Amygdala (tissue), 56 donors: ENCODE measurements at regions not wholly inside any gene's neighbourhood (a gene's known extent, or its start where the extent isn't known, plus 50 kb on each side); places are given as distances from the start of the nearest gene placed in this dataset.

ENCODE experiments used
- DNase-seq, 56 donors: peaks; one replicate each; lab custom pipeline; 2025; lab: John Stamatoyannopoulos, UW

GRCh38 chr13:85500696-85501256 lies 298.4 kb downstream of the SLITRK6 start:
- DNase-seq: no peak

GRCh38 chr13:85498774-85499173 lies 300.4 kb downstream of the SLITRK6 start:
- DNase-seq: no peak

DNA sequence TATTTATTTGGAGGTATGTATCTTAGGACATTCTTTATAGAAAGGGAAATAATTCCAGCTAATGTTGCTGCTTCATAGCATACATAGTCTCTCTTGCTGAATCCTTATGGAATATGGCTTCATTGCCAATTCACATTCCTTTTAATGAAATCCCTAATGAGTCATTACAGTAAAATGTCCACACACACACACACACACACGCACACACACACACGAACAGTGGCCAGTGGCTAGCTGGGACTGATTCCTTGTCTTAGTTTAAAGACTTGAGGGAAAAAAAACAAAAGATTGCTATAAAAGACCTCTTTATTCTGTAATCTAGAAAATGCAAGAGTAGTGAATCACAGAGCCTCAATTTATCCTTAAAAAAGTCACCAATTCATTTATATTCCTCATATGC lies 301.6 kb downstream of the SLITRK6 start:
- DNase-seq: no peak

- DNase-seq: no peak
These were observed 306.9 kb downstream of the SLITRK6 start for GRCh38 chr13:85492283-85492682.

- DNase-seq: no peak
These were observed 312.6 kb downstream of the SLITRK6 start for GRCh38 chr13:85486663-85487062.

GRCh38 chr13:85473144-85473543 lies 326.1 kb downstream of the SLITRK6 start:
- no peak for DNase-seq

GRCh38 chr13:85469320-85469719 lies 329.9 kb downstream of the SLITRK6 start:
- no peak for DNase-seq

DNA sequence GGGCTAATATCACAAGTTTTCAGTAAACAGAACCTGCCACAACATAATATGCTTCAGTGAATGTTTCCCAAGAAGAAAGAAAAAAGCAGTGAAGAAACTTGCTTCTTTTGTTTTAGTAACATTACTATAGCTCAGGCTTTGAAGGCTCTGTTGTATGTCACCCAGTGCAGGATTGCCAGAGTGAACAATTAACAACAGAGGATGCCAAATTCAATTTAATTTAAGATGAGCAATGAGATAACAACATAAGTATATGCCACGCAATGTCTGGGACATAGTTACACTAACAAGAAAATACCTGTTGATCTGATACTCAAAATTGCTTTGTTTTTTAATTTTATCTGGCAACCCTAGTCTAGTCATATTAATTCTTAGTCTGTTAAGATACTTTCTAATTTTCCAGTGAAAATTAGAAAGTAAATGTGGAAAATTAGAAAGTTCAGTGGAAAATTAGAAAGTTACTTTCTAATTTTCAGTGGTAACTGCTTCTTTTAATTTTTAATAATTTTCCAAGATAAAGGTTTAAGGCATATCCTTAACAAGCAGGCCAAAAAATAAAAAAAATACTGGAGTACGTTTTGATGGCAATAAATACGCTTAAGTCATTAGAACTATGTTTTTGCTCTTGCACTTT lies 336.3 kb downstream of the SLITRK6 start:
- DNase-seq: no peak

DNA sequence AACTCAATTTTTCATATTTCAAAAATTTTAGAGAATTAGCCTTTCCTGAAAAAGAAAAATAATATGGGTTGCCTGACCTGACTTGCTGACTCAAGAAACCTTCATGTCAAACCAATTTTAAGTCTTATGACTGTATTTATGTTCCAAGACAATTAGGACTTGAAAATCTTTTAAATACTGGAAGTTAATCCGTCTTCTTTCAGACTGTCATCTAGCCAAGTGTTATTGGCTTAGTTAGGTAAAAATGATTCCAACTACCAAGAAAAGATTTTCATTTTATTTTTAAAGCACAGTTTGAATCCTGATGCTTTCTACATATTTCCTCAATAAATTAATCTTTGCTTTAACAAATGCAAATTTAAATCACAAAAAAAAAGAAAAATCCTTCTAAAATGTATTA lies 337.6 kb downstream of the SLITRK6 start:
- no peak for DNase-seq

- no peak for DNase-seq
These were observed 353.7 kb downstream of the SLITRK6 start for GRCh38 chr13:85445534-85445933.

DNA sequence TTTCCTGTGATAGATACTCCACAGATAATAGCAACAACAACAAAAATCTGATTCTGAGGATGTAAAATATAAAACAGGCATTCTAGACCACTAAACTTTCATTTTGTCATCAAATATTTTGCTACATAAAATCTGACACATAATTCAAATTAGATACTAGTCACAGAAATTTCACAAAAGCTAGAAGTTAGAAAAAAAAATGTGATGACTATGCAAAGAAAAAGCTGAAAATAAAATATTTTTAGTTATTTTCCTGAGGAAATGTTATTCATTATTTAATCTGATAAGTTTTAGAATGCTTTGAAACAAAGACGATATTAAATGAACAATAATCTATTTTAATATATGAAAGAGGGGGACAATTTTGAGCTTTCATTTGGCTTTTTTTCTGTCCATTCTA lies 357.2 kb downstream of the SLITRK6 start:
- no peak for DNase-seq

DNA sequence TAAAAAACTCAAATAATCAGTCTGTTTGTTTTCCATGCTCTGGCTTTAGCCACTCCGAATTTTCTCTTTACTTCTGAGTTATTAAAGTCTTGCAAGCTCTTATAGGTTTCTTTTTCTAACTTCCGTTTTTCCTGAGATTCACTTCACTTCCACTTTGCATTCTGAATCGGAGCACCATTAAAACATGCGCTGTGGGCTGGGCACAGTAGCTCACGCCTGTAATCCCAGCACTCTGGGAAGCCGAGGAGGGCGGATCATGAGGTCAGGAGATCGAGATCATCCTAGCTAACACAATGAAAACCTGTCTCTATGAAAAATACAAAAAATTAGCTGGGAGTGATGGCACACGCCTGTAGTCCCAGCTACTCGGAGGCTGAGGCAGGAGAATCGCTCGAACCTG lies 357.9 kb downstream of the SLITRK6 start:
- DNase-seq: no peak

- no peak for DNase-seq
These were observed 363.2 kb downstream of the SLITRK6 start for GRCh38 chr13:85436029-85436428.

GRCh38 chr13:85434927-85435326 lies 364.3 kb downstream of the SLITRK6 start:
- no peak for DNase-seq

DNA sequence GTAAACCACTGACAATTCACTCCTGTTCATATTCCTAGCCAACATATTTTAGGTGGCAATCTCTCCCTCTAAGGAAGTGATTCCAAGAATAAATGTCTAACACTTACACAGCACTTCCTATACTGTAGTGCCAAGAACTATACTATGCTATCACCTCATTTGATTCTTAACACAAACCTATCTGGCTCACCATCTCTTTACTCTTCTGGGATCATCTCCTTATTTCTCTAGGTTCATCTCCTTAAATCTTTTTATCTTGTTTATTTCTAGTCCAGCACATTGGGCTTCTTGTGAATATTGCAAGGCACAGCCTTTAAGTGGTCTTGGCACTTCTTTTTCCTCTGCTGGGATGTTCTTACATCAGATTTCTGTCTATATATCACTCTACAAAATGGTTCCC lies 366.3 kb downstream of the SLITRK6 start:
- DNase-seq: no peak

GRCh38 chr13:85431720-85432119 lies 367.5 kb downstream of the SLITRK6 start:
- DNase-seq: no peak

DNA sequence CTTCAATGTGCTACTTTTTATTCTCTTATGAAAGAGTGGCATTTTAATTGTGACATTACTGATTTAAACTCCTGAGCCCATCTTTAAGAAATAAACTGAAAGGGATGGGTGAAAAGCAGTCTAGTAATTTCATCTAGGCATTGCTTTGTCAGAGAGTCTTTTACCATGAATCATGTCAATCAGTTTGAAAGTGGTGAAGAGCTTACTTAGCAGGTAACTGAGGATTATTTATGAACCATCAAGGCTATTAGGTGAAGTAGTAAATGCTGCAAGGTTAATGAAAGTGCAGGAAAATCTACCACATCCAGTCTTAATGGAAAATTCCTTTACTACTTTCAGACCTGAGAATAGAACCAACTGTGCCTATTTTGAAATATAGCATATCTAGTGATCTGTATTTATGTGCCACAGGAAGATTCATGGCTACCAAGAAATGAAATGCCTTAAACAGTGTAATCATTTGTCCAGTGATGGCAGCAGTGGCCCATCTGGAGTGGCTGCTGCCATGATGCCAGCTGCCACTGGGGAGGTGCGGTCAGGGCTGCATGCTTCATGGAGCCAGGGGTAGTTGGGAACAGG lies 368.9 kb downstream of the SLITRK6 start:
- DNase-seq: no peak

DNA sequence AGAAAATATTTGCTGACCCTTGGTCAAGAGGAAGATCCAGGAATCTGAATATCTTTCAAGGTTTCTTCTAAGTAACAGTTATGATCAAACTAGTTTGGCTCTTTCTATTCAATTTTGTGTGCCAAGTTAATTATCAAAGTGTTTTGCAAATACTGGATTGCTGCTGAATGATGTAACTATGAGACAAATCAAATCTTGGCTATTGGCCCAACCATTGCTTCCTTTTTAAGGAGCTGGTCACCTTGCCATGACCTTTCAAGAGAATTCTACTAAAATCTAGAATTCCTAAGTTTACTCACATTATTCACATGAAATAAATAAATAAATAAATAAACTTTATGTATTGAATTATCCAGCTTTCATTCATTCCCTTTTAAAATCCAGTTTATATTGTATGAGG lies 371.8 kb downstream of the SLITRK6 start:
- DNase-seq: no peak

- DNase-seq: no peak
These were observed 379.1 kb downstream of the SLITRK6 start for GRCh38 chr13:85420136-85420535.

- DNase-seq: no peak
These were observed 379.6 kb downstream of the SLITRK6 start for GRCh38 chr13:85419611-85420010.

DNA sequence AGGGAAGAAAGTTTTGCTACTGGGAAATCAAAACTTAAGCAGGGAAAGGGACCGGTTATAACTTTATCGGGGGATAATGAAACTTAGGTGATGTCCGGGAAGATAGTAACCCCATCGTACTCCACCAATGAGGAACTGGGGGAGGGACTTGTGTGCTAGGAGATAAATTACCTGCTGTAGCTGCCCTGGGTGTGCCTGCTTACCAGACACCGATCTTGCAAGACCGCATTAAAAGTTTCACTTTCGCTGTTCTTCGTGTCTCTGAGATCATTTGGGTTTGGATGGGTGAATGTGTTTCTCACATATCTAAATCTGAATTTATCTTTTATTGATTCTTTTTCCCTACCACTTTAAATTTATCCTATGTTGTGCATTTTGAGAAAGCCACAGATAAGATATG lies 381.4 kb downstream of the SLITRK6 start:
- DNase-seq: no peak

GRCh38 chr13:85413664-85414063 lies 385.6 kb downstream of the SLITRK6 start:
- no peak for DNase-seq

DNA sequence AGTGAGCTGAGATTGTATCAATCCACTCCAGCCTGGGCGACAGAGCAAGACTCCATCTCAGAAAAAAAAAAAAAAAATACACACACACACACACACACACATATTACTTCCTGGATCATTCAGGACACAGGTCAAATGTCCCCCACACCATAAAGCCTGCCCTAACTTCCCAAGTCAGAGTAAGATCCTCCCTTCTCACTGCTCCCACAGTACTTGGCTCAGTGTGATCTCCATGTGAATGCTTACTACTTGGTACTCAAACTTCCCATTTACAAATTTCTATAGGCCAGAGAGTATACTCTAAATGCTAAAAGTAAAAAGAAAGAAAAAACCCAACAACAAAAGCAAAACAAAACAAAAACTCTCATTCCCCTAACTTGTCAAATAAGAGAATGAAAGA lies 386.8 kb downstream of the SLITRK6 start:
- DNase-seq: no peak
